Trophoblast cell (in vitro differentiated cells and primary cell): ENCODE measurements at regions not wholly inside any gene's neighbourhood (a gene's known extent, or its start where the extent isn't known, plus 50 kb on each side); places are given as distances from the start of the nearest gene placed in this dataset.

ENCODE experiments used
- DNase-seq, 2 donors: peaks; one replicate each; pipeline ENCODE4 v3.0.0-alpha.2; 2016
- H2AFZ ChIP-seq: 2 replicates; pipeline ENCODE4 v1.6.1; 2013; ENCODE audit warnings: low read length, moderate library complexity, mild to moderate bottlenecking; ENCODE audit not compliant: insufficient read depth, poor library complexity
- H2AK5ac ChIP-seq: 2 replicates; pipeline ENCODE4 v1.6.1; 2013; ENCODE audit warnings: mild to moderate bottlenecking, low read length
- H2BK120ac ChIP-seq: 2 replicates; pipeline ENCODE4 v1.6.1; 2013; ENCODE audit warnings: low read length, mild to moderate bottlenecking, moderate library complexity; ENCODE audit not compliant: insufficient read depth, poor library complexity
- H2BK12ac ChIP-seq: 2 replicates; pipeline ENCODE4 v1.6.1; 2013; ENCODE audit warnings: mild to moderate bottlenecking, low read length, moderate library complexity
- H2BK5ac ChIP-seq: 2 replicates; pipeline ENCODE4 v1.6.1; 2013; ENCODE audit warnings: low read length, low read depth, moderate library complexity, mild to moderate bottlenecking; ENCODE audit not compliant: poor library complexity
- H3K14ac ChIP-seq: 2 replicates; pipeline ENCODE4 v1.6.1; 2013; ENCODE audit warnings: mild to moderate bottlenecking, low read length
- H3K18ac ChIP-seq: 2 replicates; pipeline ENCODE4 v1.6.1; 2013; ENCODE audit warnings: mild to moderate bottlenecking, low read length
- H3K23ac ChIP-seq: 2 replicates; pipeline ENCODE4 v1.6.1; 2013; ENCODE audit warnings: low read length
- H3K27ac ChIP-seq: 2 replicates; pipeline ENCODE4 v1.5.1; 2013; ENCODE audit warnings: low read depth, mild to moderate bottlenecking, inconsistent platforms, low read length, moderate library complexity
- H3K27me3 ChIP-seq: 2 replicates; pipeline ENCODE4 v1.6.1; 2013; ENCODE audit warnings: inconsistent platforms, mild to moderate bottlenecking, low read length, moderate library complexity; ENCODE audit not compliant: insufficient read depth
- H3K36me3 ChIP-seq, 2 experiments: 1 replicate in 1 of 2; 2 replicates in 1 of 2; pipeline ENCODE4 v1.6.1; 2013; ENCODE audit warnings: low read length in 2 of 2, mild to moderate bottlenecking in 2 of 2, moderate library complexity in 1 of 2; ENCODE audit not compliant: insufficient read depth in 2 of 2, control insufficient read depth in 1 of 2
- H3K4ac ChIP-seq: 2 replicates; pipeline ENCODE4 v1.6.1; 2013; ENCODE audit warnings: low read depth, mild to moderate bottlenecking, low read length, moderate library complexity
- H3K4me1 ChIP-seq, 2 experiments: 1 replicate in 1 of 2; 2 replicates in 1 of 2; pipeline ENCODE4 v1.6.1; 2013; ENCODE audit warnings: low read length in 2 of 2, mild to moderate bottlenecking in 2 of 2, moderate library complexity in 1 of 2; ENCODE audit not compliant: insufficient read depth in 2 of 2, control insufficient read depth in 1 of 2
- H3K4me2 ChIP-seq: 2 replicates; pipeline ENCODE4 v1.6.1; 2013; ENCODE audit warnings: inconsistent platforms, mild to moderate bottlenecking, low read length, moderate library complexity
- H3K4me3 ChIP-seq: 2 replicates; pipeline ENCODE4 v1.5.1; 2013; ENCODE audit warnings: mild to moderate bottlenecking, low read depth, low read length, inconsistent platforms
- H3K79me1 ChIP-seq: one replicate; pipeline ENCODE4 v1.6.1; 2013; ENCODE audit warnings: low read length
- H3K79me2 ChIP-seq: 2 replicates; pipeline ENCODE4 v1.6.1; 2013; ENCODE audit warnings: low read length, mild to moderate bottlenecking; ENCODE audit not compliant: control insufficient read depth, insufficient read depth, poor library complexity
- H3K9ac ChIP-seq: 2 replicates; pipeline ENCODE4 v1.6.1; 2013; ENCODE audit warnings: mild to moderate bottlenecking, low read length
- H3K9me3 ChIP-seq: 2 replicates; pipeline ENCODE4 v1.6.1; 2013; ENCODE audit warnings: low read depth, mild to moderate bottlenecking, control low read depth, inconsistent platforms, low read length; ENCODE audit not compliant: insufficient read depth
- H4K12ac ChIP-seq: 2 replicates; pipeline ENCODE4 v1.6.1; 2013; ENCODE audit warnings: low read depth, mild to moderate bottlenecking, low read length, moderate library complexity
- H4K8ac ChIP-seq: 2 replicates; pipeline ENCODE4 v1.6.1; 2013; ENCODE audit warnings: low read depth, mild to moderate bottlenecking, low read length, moderate library complexity
- H4K91ac ChIP-seq: one replicate; pipeline ENCODE4 v1.6.1; 2013; ENCODE audit warnings: low read depth, mild to moderate bottlenecking, low read length, moderate library complexity
- WGBS: extraction: QIAGEN DNeasy Blood & Tissue Kit; methylation state at CpG from one replicate; pipeline ENCODE4 v1.1.7; 2013; ENCODE audit warnings: missing lambda C conversion rate; ENCODE audit not compliant: insufficient read length, insufficient coverage; ENCODE audit errors: extremely low coverage; 5-methylcytosine and 5-hydroxymethylcytosine counted together

DNA sequence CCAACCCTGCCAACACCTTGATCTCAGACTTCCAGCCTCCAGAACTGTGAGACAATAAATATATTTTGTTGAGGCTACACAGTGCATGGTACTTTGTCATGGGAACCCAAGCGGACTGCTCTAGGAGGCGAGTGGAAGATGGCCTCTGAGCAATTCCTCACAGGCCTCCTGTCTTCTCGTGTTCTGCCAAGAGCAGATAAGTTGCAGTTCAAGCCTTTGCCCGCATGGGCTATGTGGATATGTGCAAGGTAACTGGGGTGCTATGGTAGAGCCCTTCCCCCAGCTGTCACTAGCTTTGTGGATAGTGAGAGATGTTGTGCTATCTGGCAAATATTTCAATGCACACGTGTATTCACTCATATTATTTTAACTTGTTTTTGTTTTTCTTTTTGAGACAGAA lies 156.0 kb upstream of the BCOR start:
- Histone ChIP-seq H4K91ac (no peak overlapping the region), H2BK120ac (no peak overlapping the region), H3K4ac (no peak overlapping the region), H3K27me3 (no peaks in the 10 kb centered on the region), H2AFZ (no peak overlapping the region), H3K4me2 (no peak overlapping the region), H3K9ac (no peak overlapping the region), H3K79me2 (no peaks in the 10 kb centered on the region), H3K4me1 (no peaks in the 10 kb centered on the region), H4K8ac (no peak overlapping the region), H2BK12ac (no peak overlapping the region), H2AK5ac (no peak overlapping the region), H3K18ac (no peak overlapping the region), H3K9me3 (no peaks in the 10 kb centered on the region), H4K12ac (no peak overlapping the region), H2BK5ac (no peak overlapping the region), H3K27ac (no peak overlapping the region), H3K36me3 (no peaks in the 10 kb centered on the region), H3K79me1 (no peaks in the 10 kb centered on the region), H3K14ac (no peak overlapping the region), H3K4me3 (no peak overlapping the region), H3K23ac (no peak overlapping the region)
- DNase-seq, result no peak
- no CpG with 5 or more reads among the region's 5 CpGs for WGBS

DNA sequence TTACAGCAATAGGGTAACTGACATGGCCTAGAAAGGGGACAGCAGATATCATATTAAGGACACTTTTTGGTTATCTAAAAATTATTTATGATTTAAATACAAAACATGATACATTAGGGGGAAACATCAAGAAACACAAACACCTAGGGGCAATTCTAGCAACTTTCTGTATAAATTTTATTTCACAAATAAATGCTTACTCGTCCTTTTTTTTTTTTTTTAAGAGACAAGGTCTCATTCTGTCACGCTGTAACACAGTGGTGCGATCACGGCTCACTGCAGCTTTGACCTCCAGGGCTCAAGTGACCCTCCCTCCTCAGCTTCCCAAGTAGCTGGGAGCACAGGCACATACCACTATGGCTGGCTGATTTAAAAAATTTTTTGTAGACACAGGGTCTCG lies 151.8 kb upstream of the BCOR start:
- no peak for DNase-seq
- H3K4me3 ChIP-seq, result no peak overlapping the region
- H4K91ac ChIP-seq, result no peak overlapping the region
- H3K36me3 ChIP-seq, result no peaks in the 10 kb centered on the region
- no peak overlapping the region for H3K4me2 ChIP-seq
- no peak overlapping the region for H2AK5ac ChIP-seq
- no peaks in the 10 kb centered on the region for H3K79me1 ChIP-seq
- H2BK120ac ChIP-seq, result no peak overlapping the region
- no peak overlapping the region for H4K12ac ChIP-seq
- H3K4me1 ChIP-seq, result no peaks in the 10 kb centered on the region
- H3K79me2 ChIP-seq, result no peaks in the 10 kb centered on the region
- H3K27ac ChIP-seq, result no peak overlapping the region
- no peak overlapping the region for H3K18ac ChIP-seq
- H3K4ac ChIP-seq, result no peak overlapping the region
- H3K9me3 ChIP-seq, result no peaks in the 10 kb centered on the region
- no peak overlapping the region for H2BK12ac ChIP-seq
- no peak overlapping the region for H3K9ac ChIP-seq
- WGBS, result no CpG with 5 or more reads among the region's 5 CpGs
- no peak overlapping the region for H3K23ac ChIP-seq
- H3K27me3 ChIP-seq, result no peaks in the 10 kb centered on the region
- H2BK5ac ChIP-seq, result no peak overlapping the region
- H2AFZ ChIP-seq, result no peak overlapping the region
- no peak overlapping the region for H3K14ac ChIP-seq
- H4K8ac ChIP-seq, result no peak overlapping the region

DNA sequence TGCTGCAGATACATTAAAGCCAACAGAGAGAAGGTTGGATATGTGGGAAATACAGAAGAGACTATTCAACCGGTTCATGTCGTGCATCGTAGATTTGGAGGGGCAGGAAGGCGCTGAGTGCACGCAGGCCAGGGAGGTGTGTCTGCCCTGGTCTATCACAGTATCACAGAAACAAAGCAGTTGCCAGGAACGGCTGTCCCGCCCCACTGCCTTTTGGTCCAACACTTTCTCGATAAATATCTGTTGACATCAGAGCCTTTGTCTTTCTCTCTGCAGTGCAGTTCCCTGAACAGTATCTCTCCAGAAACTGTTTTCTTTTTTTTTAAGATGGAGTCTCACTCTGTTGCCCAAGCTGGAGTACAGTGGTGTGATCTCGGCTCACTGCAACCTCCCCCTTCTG lies 151.1 kb upstream of the BCOR start:
- whole genome bisulfite sequencing, result no CpG with 5 or more reads among the region's 9 CpGs
- H4K12ac ChIP-seq, result no peak overlapping the region
- H3K14ac ChIP-seq, result no peak overlapping the region

DNA sequence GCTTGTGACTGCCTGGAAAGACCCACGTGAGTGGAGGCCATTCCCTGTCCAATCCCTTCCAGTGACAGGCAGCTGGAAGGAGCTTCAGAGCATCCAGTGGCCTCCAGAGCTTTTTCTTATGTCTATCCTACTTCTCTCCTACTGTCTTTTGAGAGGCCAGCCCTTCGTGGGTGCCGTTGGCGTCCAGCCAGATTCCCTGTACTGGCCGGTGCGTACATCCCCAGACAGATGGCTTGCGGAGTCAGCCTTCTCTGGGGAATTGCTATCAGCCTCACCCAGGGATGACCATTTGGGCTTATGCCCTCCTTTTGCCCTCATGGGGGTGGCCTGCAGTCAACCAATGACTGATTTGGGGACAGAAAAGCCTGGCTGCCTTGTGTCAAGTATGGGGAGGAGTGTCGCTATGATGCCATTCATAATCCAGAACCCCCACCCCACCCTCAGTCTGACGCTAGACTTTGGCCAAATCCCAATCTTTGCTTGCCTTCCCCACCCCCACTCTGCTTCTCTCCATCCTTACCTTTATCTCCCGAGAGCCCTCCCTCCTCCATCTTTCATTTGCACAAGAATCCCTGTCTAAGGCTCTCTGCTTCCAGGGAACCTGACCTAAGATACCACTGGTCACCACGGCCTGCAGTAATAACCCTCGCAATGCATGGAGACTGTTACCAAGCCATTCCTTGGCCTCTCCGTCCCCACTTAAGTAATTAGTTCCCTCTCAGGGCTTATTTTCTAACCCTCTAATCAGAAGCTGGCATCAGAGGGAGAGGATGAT lies 150.3 kb upstream of the BCOR start:
- Histone ChIP-seq H2AFZ (no peak overlapping the region), H3K36me3 (no peaks in the 10 kb centered on the region), H4K91ac (no peak overlapping the region), H3K23ac (no peak overlapping the region), H3K9ac (no peak overlapping the region), H2BK120ac (no peak overlapping the region), H3K9me3 (no peaks in the 10 kb centered on the region), H3K4me1 (no peaks in the 10 kb centered on the region), H3K79me2 (no peaks in the 10 kb centered on the region), H3K4ac (no peak overlapping the region), H3K27me3 (no peaks in the 10 kb centered on the region), H2AK5ac (no peak overlapping the region), H2BK5ac (no peak overlapping the region), H3K27ac (no peak overlapping the region), H2BK12ac (no peak overlapping the region), H3K4me2 (no peak overlapping the region), H4K8ac (no peak overlapping the region), H3K18ac (no peak overlapping the region), H4K12ac (no peak overlapping the region), H3K4me3 (no peak overlapping the region), H3K79me1 (no peaks in the 10 kb centered on the region), H3K14ac (no peak overlapping the region)
- no CpG with 5 or more reads among the region's 13 CpGs for WGBS
- DNase-seq, result no peak

More for the DNA sequence above, 151.1 kb upstream of the BCOR start:
- Histone ChIP-seq H3K18ac (no peak overlapping the region), H2BK5ac (no peak overlapping the region), H3K9me3 (no peaks in the 10 kb centered on the region), H3K4me1 (no peaks in the 10 kb centered on the region), H2AFZ (no peak overlapping the region), H2BK120ac (no peak overlapping the region), H3K36me3 (no peaks in the 10 kb centered on the region), H3K27ac (no peak overlapping the region), H4K91ac (no peak overlapping the region), H3K79me1 (no peaks in the 10 kb centered on the region), H3K4me2 (no peak overlapping the region), H3K9ac (no peak overlapping the region), H3K4me3 (no peak overlapping the region), H3K4ac (no peak overlapping the region), H3K27me3 (no peaks in the 10 kb centered on the region), H3K79me2 (no peaks in the 10 kb centered on the region), H3K23ac (no peak overlapping the region), H4K8ac (no peak overlapping the region), H2AK5ac (no peak overlapping the region), H2BK12ac (no peak overlapping the region)
- no peak for DNase-seq
